ENCODE measurements at regions not wholly inside any gene's neighbourhood (a gene's known extent, or its start where the extent isn't known, plus 50 kb on each side); places are given as distances from the start of the nearest gene placed in this dataset.
"Not testable (repeated sequence)": the region's sequence is repeated elsewhere in the genome, so short reads cannot be mapped to it uniquely, and the experiment has no call there.

DNA sequence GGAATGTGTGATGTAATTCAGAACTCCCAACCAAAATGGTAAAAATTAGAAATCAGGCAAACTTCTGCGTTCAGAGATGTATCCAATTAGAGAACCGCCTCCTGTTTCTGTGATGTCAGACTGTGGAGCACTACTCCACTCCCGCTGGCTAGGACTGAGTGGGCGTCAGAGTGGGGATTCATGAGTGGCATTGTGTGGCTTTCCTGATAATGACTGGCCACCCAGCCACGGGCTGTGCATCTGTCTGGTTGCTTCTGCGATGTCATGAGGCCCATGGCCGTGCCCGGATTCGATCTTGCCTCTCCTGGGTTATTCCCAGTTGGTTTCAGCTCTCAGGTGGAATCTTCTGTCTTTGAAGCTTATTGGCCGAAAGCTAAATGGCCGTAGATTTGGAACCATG lies 87.1 kb upstream of the KCNA1 start:
- no peak for DNase-seq

DNA sequence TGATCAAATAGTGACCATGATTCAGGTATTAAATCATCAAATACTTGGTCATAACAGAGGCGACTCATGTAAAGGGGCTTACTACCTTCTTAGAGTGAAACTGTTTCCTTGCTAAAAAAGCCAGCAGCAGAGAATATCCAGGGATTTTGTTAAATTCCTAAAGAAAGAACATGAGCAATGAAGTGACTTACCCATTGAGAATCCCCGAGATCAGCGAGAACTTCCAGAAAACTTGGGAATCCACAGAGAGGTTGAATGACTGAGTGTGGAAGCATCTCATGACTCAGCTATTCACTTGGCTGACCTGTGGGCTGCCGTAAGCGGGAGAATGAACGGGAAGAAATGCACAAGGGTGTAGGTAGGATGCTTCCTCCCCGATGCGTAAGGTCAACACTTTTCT lies 85.3 kb upstream of the KCNA1 start:
- no peak for DNase-seq

DNA sequence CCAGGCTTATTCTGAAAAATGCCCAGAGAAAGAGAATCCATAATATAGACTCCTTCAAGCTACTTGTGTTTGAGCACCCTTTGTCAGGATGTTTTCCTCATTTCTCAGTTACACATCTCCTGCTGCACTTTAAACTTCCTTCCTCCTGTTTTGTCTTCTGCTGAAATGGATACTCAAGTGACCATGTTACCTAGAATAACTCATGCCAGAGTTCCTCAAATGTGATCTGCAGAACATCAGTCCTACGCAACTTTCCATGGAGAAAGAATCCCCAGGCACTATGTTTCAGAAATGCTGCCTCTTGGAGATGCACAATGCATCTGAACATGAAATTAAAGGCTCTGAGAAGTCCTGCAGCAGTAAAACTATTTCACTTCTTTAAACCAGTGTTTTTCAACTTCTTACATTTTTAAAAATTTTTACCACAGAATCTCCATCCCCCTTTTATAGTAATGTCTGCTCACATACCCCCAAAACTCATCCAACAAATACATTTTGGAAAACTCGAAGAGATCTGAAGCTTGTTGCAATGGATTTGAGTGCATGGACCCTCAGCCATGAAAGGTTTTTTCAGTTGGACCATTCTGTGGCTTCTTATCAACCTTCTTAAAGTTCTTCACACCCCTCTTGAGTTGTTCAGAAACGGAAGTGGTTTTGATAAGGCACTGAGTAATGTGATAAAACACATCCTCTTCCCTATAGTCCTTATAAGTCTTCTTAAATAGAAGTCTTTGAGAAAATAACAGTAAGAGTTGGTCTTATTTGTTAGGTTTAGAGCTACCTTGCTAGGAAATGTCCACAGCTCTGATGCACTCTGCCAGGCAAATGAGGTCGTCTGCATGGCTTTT lies 84.5 kb upstream of the KCNA1 start:
- DNase-seq = no peak

GRCh38 chr12:4826909-4827308 lies 82.8 kb upstream of the KCNA1 start:
- no peak for DNase-seq

DNA sequence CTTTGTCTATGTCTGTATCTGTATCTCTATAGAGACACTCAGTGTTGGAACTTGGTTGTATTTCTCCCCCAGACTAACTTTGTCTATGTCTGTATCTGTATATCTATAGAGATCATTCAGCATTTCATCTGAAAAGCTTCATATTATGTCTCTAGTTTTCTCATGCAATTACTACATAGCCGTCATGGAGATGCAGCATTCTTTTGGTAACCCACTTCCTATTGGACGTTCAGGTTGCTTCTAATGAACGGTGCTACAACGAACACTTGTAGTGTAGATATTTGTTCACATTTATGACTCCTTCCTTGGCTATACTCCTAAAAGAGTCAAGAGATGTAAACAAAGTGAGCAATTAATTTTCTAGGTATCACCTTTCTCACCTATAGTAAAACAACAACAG lies 81.5 kb upstream of the KCNA1 start:
- no peak for DNase-seq

GRCh38 chr12:4829161-4829792 lies 80.4 kb upstream of the KCNA1 start:
- DNase-seq = no peak

GRCh38 chr12:4829793-4830162 lies 79.9 kb upstream of the KCNA1 start:
- no peak for DNase-seq

GRCh38 chr12:4830556-4831210 lies 79.0 kb upstream of the KCNA1 start:
- DNase-seq = no peak

GRCh38 chr12:4833053-4833452 lies 76.7 kb upstream of the KCNA1 start:
- no peak for DNase-seq

- no peak for DNase-seq
These were observed 76.2 kb upstream of the KCNA1 start for GRCh38 chr12:4833524-4833923.

DNA sequence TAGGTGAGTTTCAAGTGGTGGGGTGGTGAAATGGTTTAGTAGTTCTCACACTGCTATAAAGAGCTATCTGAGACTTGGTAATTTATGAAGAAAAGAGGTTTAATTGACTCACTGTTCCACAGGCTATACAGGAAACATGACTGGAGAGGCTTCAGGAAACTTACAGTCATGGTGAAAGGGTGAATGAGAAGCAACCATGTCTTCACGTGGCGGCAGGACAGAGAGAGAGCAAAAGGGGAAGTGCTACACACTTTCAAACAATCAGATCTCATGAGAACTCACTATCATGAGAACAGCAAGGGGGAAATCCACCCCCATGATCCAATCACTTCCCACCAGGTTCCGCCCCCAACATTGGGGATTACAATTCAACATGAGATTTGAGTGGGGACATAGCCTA lies 67.3 kb upstream of the KCNA1 start:
- not testable (repeated sequence) for DNase-seq

GRCh38 chr12:4843907-4844306 lies 65.8 kb upstream of the KCNA1 start:
- no peak for DNase-seq

DNA sequence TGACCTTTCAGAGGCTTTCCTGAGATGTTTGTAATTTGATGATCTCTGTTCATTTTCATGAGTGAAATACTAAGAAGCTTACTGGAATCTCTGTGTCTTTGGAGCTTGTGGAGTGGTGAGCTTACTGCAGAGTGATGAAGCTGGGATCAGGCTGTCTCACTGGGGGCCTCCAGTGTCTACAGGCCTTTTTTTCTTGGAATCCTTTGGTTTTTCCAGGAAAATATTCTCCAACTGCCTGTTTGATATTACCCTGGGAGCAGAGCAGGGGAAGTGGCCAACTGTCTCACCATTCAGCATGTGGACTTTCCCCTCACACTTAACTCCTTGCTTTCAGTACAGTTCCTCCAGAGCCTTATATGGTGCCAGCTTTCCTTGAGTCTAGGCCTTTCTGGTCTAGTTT lies 62.0 kb upstream of the KCNA1 start:
- no peak for DNase-seq

DNA sequence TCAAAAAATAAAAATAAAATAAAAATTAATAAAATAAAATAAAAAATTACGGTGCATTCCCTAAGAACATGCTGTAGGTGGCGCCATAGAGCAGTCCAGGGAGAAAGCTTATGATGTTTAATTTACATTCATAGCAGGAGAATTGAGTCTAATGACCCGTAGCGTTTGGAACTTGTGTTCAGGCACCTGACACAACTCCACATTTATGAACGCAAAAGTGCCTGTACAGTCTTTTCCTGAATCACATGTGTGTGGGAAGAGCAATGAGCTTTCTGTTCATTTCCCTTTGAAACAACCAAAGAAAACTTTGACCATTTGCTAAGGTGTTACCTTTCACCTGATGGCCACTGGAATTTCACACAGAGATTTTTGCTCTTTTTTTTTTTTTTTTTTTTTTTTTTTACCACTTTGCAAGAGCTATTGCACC lies 60.6 kb upstream of the KCNA1 start:
- peak; percentile 2 for DNase-seq

GRCh38 chr12:4849795-4850345 lies 59.8 kb upstream of the KCNA1 start:
- DNase-seq = no peak

DNA sequence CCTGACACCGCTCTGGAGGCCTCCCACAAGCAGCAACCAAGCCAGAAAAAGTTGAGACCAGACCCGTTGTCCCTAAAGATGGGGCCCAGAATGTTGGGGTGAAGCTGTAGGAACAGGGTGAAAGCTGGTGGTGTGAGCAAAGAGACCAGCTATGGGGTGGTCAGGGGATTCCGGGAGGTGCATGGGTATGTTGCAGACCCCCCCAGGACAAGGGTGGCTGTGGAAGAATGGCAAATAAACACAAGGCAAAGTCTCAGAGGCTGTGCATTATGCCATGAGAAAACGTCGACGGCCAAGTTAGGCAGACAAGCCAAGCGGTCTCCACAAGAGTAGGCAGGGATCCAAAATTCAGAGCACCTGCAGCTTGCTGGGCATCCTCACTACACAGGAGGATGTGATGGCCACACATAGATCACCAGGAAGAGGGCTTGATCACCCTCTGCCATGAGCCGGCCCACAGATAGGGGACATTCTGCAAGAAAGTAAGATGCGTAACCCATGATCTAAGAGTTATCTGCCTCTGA lies 58.8 kb upstream of the KCNA1 start:
- no peak for DNase-seq

GRCh38 chr12:4852308-4852707 lies 57.4 kb upstream of the KCNA1 start:
- no peak for DNase-seq

DNA sequence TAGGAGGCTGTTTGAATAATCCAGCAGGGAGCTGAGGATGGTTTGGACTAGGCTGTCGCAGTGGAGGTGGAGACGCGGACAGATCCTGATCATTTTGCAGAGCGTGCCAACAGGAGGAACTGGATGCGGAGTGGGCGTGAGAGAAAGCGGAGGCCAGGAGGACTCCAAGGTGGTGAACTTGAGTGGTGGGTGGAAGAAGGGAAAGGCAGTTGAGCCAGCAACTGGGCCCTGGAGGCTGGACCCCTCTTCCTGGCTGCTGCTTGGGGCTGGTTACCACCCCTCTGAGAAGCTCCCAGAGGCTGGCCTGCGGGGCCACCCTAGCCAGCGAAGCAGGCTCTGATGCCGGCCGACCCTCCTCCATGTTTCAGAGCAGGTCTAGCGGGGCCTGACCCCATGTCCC lies 56.8 kb upstream of the KCNA1 start:
- DNase-seq = no peak

DNA sequence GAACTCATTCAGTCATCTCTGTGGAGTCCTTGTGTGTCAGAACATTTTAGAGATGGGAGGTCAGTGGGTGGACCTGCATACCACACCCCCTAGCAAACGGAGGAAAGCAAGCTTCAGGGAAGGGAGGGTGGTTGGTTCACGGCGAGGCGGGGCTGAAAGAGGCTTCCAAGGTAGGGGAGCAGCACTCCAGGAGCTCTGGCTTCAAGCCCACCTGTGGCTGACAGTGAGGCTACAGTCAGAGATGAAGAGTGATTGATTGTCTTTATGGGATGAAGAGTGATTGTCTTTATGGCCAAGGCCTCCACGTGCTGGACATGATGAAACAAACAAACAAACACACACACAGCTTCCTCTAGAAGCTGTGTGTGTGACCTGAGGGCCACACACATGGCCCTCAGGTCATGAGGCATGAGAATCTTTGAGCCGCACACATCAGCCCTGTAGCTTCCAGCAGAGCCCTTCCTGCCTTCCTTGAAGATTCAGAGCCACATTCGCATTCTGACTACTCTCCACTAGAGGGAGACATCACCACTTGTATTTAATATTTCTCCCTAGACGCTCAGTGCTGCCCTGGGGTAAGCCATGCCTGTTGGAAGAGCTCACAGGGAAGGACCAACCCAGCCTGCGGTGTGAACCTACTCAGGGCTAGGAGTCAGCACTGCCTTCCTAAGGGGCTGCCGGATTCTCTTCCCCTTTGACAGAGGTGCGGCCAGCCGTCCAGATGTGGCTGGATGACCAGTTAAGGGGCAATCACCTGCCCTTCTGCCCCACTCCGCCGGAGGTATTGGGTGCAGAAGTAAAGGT lies 54.4 kb upstream of the KCNA1 start:
- DNase-seq = peak; percentile 77

DNA sequence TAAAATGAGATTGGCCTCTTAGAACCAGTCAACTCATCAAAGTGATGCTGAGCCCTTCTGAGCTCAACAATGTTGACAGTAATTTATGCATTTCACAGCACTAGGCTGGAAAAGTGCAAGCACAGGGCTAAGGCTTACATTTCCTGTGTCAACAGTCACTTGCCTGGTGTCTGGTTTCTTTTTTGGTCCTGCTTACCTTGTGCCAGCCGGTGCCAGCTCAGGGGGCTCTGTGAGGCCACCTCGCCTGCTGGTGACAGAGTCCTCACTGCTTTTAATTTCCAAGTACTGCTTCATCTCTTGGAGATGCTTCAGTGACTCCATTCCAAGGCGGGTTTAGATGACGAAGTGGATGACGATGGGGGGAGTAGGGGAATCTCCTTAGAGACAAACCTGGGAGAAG lies 53.1 kb upstream of the KCNA1 start:
- DNase-seq = peak; percentile 19

DNA sequence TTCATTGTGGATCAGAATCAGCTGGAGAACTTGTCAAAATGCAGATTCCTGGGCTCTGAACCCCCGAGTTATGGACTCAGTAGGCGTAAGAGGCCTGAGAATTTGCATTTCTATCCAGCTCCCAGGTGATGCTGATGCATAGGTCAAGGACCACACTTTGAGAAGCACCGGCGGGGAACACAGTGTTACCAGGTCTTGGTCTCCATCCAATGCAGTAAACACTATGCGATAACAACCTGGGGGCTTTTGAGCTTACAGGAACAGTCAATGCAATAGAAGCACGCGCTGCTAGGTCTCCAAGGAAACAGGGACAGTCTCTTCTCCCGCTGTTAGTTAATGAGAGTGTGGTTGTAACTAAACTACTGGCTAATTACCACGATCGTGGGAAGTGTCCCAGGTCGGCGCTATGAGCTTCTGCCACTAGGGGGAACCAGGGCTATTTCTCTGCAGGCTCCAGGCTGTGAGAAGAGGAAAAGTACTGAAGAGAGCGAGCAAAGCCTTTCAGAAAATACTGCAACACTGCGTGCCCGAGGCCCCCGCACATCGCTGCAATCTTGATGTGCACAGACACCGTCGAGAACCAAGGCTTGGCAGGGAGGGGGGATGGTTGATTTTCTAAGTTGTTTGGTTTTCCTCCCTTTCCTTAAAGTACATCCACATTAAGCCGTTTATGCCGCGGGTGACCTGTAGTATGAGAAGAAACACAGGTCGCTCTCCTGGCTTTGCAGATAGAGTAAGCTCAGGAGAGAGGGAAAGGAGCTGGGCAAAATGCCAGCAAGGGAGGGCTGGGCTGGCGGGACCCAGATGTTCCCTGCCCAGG lies 52.0 kb upstream of the KCNA1 start:
- peak; percentile 71 for DNase-seq

DNA sequence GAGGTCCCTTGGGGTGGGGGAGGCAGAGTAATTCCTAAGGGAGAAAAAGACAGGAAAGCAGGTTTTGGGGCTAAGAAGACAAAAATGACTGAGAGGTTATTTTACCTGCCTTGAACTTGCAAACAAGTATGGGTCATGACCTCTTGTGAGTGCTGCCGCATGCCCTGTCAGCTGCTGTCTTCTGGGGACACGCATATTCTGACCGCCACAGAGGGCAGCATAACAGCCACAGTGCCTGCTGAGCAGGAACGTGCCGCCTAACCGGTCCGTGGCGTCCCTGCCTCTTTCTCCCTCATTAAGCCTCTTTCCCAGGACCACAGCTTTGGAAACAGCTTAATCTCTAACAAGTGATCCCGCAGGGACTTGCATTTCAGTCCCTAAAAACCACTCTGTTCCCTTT lies 51.3 kb upstream of the KCNA1 start:
- DNase-seq = no peak

Measured in NCI-H2029 (cell line).